HCT116 (cell line): ENCODE measurements at regions not wholly inside any gene's neighbourhood (a gene's known extent, or its start where the extent isn't known, plus 50 kb on each side); places are given as distances from the start of the nearest gene placed in this dataset.

Source experiments
- EZH2 ChIP-seq: fragments of 200-600 bp; sonication (generic); IDR thresholded peaks from 2 replicates; pipeline ENCODE4 v1.6.1; 2017; ENCODE audit warnings: antibody characterized with exemption, mixed run types
- EZH2phosphoT487 ChIP-seq: fragments of 200-600 bp; IDR thresholded peaks from 2 replicates; pipeline ENCODE4 v1.6.1; 2018; ENCODE audit warnings: antibody characterized with exemption, borderline replicate concordance
- FOSL1 ChIP-seq: IDR thresholded peaks from 2 replicates; pipeline ENCODE4 v1.6.1; 2012; ENCODE audit warnings: low read depth
- POLR2A ChIP-seq: IDR thresholded peaks from 2 replicates; pipeline ENCODE4 v1.7.0; 2011; ENCODE audit warnings: borderline replicate concordance; ENCODE audit not compliant: insufficient read depth, insufficient read length; ENCODE audit errors: extremely low read depth
- POLR2AphosphoS5 ChIP-seq: IDR thresholded peaks from 2 replicates; pipeline ENCODE4 v1.6.1; 2011; ENCODE audit warnings: mild to moderate bottlenecking, low read depth, low read length, moderate library complexity
- ZNF274 ChIP-seq: fragments of 200-500 bp; sonication (Bioruptor generic); IDR thresholded peaks from 2 replicates; pipeline ENCODE4 v1.6.1; 2014; ENCODE audit warnings: mild to moderate bottlenecking, low read depth, low read length, inconsistent platforms
- TF ChIP-seq, protein P1 (sequence below), 3 experiments: fragments of 200-600 bp in 1 of 3; sonication (generic) in 1 of 3; IDR thresholded peaks in 2 of 3; conservative IDR thresholded peaks in 1 of 3; 2 replicates each; pipeline ENCODE4 v1.5.1; 2012 to 2017; ENCODE audit warnings: low read depth in 2 of 3, low read length in 2 of 3, antibody characterized with exemption in 1 of 3, borderline replicate concordance in 1 of 3, control low read depth in 1 of 3, mild to moderate bottlenecking in 1 of 3, mixed read lengths in 1 of 3, mixed run types in 1 of 3, moderate library complexity in 1 of 3; ENCODE audit not compliant: insufficient read depth in 1 of 3
- TF ChIP-seq, protein P2 (sequence below): IDR thresholded peaks from 2 replicates; pipeline ENCODE4 v1.6.1; 2012
- TF ChIP-seq, protein P3 (sequence below): IDR thresholded peaks from 2 replicates; pipeline ENCODE4 v1.6.1; 2012; ENCODE audit warnings: low read depth

DNA sequence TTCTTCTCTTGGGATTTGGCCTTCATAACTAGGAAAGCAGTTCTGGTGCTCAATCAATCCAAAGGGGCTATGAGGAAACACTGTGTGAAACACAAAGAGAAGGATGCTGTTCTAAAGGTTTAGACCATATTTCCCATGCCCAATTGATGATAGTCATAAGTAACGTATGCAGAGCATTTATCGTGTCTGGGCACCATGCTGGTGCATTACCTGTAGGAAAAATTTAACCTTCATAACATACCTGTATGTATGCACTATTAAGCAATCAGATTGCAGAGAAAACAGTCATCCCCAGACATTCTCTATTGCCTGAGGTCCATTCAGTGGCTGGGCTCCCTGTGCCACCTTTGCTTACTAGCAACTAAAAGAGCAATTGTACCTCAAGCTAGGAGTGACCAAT lies 381.4 kb downstream of the PLPP3 start:
- TF ChIP-seq EZH2phosphoT487 (no peak), EZH2 (no peak), ZNF274 (no peak), FOSL1 (no peak), POLR2A (no peak), POLR2AphosphoS5 (no peak)
- TF ChIP-seq, protein P1, sequence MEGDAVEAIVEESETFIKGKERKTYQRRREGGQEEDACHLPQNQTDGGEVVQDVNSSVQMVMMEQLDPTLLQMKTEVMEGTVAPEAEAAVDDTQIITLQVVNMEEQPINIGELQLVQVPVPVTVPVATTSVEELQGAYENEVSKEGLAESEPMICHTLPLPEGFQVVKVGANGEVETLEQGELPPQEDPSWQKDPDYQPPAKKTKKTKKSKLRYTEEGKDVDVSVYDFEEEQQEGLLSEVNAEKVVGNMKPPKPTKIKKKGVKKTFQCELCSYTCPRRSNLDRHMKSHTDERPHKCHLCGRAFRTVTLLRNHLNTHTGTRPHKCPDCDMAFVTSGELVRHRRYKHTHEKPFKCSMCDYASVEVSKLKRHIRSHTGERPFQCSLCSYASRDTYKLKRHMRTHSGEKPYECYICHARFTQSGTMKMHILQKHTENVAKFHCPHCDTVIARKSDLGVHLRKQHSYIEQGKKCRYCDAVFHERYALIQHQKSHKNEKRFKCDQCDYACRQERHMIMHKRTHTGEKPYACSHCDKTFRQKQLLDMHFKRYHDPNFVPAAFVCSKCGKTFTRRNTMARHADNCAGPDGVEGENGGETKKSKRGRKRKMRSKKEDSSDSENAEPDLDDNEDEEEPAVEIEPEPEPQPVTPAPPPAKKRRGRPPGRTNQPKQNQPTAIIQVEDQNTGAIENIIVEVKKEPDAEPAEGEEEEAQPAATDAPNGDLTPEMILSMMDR (IDR thresholded peaks at IDR 0.05 in 2 of 3, conservative IDR thresholded peaks at IDR 0.05 in 1 of 3; ENCODE audit: borderline replicate concordance in 1 of 3, insufficient read depth in 1 of 3, low read depth in 2 of 3, low read length in 2 of 3): no peak
- TF ChIP-seq, protein P2, sequence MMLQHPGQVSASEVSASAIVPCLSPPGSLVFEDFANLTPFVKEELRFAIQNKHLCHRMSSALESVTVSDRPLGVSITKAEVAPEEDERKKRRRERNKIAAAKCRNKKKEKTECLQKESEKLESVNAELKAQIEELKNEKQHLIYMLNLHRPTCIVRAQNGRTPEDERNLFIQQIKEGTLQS: no peak
- TF ChIP-seq, protein P3, sequence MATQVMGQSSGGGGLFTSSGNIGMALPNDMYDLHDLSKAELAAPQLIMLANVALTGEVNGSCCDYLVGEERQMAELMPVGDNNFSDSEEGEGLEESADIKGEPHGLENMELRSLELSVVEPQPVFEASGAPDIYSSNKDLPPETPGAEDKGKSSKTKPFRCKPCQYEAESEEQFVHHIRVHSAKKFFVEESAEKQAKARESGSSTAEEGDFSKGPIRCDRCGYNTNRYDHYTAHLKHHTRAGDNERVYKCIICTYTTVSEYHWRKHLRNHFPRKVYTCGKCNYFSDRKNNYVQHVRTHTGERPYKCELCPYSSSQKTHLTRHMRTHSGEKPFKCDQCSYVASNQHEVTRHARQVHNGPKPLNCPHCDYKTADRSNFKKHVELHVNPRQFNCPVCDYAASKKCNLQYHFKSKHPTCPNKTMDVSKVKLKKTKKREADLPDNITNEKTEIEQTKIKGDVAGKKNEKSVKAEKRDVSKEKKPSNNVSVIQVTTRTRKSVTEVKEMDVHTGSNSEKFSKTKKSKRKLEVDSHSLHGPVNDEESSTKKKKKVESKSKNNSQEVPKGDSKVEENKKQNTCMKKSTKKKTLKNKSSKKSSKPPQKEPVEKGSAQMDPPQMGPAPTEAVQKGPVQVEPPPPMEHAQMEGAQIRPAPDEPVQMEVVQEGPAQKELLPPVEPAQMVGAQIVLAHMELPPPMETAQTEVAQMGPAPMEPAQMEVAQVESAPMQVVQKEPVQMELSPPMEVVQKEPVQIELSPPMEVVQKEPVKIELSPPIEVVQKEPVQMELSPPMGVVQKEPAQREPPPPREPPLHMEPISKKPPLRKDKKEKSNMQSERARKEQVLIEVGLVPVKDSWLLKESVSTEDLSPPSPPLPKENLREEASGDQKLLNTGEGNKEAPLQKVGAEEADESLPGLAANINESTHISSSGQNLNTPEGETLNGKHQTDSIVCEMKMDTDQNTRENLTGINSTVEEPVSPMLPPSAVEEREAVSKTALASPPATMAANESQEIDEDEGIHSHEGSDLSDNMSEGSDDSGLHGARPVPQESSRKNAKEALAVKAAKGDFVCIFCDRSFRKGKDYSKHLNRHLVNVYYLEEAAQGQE: no peak
